Activated CD8-positive, alpha-beta memory T cell treated with anti-CD3 and anti-CD28 coated beads, Interleukin-2, amount 50 U/mL, for 4 hours (primary cell): ENCODE measurements at regions not wholly inside any gene's neighbourhood (a gene's known extent, or its start where the extent isn't known, plus 50 kb on each side); places are given as distances from the start of the nearest gene placed in this dataset.

Experiments
- DNase-seq: peaks from one replicate; pipeline ENCODE4 v3.0.0-alpha.2; 2020

GRCh38 chr13:111597191-111597611, 276.8 kb downstream of the TEX29 start:
- DNase-seq = no peak

- DNase-seq = no peak
These were observed 277.2 kb downstream of the TEX29 start for GRCh38 chr13:111597618-111598017.

GRCh38 chr13:111598747-111599146, 278.3 kb downstream of the TEX29 start:
- DNase-seq = no peak

- DNase-seq = no peak
These were observed 279.3 kb downstream of the TEX29 start for GRCh38 chr13:111599791-111600190.

DNA sequence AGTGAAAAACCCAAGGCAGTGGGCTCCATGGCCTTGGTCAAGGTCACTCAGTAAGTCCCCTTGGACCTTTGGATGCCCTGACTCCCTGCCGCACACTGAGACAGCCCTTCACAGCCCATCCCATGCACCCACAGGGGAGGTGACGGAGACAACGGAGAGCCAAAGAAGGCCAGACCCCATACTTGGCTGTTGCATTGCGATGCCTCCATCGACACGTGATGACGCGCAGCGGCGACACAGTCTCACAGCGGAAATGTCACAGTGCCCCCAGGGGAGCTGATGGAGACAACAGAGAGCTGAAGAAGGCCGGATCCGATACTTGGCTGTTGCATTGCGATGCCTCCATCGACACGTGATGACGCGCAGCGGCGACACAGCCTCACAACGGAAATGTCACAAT, 282.4 kb downstream of the TEX29 start:
- DNase-seq = no peak

GRCh38 chr13:111604097-111604496, 283.7 kb downstream of the TEX29 start:
- no peak for DNase-seq

DNA sequence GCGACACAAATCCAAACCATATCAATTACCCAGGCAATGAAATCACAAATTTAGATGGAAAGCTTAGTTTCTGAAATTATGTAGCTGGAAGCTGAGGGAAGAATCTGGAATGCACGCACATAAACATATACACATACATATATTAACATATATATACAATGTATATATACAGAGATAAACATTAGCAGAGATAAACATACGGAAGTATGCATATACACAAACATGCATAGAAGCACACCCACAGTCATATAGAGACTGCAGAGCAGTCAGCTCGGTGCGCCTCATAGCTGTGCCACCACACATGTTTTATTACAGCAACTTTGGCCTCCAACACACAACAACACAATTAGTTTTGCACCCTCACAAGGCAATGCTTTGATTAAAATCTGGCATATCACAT, 288.1 kb downstream of the TEX29 start:
- no peak for DNase-seq

- no peak for DNase-seq
These were observed 289.2 kb downstream of the TEX29 start for GRCh38 chr13:111609631-111610030.

GRCh38 chr13:111610081-111610480, 289.6 kb downstream of the TEX29 start:
- no peak for DNase-seq

DNA sequence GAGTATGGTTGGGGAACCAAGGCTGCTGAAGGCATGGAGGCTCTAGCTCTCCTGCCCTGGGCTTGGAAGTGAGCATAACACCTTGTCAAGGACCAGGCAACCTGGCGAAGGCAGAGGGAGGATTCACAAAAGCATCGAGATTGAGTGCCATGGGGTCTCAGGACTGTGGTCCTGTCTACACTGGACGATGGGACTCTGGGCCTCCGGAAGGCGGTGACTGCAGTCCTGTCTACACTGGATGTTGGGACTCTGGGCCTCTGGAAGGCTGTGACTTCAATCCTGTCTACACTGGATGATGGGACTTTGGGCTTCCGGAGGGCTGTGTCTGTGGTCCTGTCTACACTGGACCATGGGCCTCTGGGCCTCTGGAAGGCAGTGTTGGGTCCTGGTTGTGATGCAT, 290.4 kb downstream of the TEX29 start:
- DNase-seq = no peak

DNA sequence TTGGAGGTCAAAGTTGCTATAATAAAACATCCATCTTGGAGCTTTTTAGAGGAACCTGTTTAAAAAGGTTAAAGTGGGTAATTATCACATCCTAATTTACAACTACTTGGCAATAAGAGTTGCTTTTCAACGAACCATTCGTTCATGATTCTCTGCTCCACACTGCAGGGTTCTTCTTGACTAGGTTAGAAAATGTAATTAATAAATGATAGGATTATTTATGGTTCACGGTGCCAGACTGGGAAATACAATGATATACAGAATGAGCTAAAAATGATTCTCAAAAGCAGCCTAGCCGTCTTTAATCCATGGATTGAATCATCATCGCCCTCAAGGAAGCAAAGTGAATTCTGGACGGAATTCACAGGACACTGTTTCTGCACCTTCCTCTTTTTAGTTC, 291.2 kb downstream of the TEX29 start:
- DNase-seq = no peak

- DNase-seq = no peak
These were observed 292.4 kb downstream of the TEX29 start for GRCh38 chr13:111612886-111613285.

DNA sequence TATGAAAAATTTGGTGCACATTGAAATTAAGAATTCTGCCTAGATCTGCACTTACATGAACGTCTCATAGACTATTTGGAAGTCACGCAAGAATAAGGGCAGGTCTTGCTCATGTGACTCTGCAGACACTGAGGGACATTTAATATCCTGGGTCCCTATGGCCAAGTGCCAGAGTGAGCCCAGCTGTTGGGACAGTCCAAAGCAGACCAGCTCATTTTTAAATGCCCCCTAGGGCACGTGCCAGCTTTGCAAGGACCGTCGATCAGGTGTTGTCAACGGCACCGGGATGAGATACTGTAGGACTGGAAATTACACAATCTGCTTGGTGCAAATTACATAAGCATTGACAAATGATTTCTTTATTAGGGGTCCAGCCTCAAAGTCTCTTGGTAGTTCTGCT, 293.6 kb downstream of the TEX29 start:
- DNase-seq = no peak

GRCh38 chr13:111614613-111615012, 294.2 kb downstream of the TEX29 start:
- no peak for DNase-seq

DNA sequence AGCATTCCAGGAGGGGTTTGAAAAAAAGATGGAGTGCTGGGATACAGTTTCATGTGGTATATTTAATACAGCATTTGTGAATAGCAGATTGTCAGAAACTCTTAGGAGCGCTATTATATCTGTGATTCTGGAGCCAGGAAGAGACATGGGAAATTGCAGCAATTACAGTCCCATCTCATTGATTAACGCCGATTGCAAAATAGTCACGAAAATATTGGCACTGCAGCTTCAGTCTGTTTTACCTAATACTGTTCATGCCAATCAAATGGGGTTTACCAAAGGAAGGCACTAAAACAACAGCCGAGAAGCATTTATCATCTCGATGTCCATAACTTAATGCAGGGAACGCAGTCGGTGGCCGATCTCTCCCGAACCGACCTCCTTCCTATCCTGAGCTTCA, 295.8 kb downstream of the TEX29 start:
- no peak for DNase-seq

DNA sequence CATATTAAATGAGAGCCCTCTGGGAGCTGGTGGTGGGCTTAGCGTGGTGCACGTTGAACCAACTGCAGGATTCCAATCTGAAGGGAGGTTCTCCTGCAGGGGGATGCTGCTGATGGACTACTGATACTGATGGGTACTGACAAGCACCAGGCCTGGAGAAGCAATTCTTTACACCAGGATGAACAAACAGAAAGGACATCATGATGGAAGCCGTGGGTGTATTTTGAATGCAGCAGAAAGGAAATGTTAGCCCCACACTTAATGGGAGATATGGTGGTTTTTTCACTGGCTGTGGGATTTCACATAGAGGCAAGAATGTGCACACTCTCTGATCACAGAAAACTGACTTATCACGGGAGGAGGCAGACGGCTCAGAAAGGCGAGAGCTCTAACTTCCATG, 299.7 kb downstream of the TEX29 start:
- DNase-seq = no peak

GRCh38 chr13:111620586-111620985, 300.1 kb downstream of the TEX29 start:
- DNase-seq = no peak

DNA sequence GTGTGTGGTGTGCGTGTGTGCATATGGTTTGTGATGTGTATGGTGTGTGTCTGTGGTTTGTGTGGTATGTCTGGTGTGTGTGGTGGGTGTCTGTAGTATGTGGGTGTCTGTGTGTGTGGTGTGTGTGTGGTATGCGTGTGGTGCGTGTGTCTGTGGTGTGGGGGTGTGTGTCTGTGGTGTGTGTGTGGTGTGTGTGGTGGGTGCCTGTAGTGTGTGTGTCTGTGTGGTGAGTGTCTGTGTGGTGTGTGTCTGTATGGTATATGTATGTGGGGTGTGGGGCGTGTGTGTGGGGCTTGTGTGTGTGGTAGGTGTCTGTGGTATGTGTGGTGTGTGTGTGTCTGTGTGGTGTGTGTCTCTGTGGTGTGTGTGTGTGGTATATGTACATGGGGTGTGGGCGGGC, 300.7 kb downstream of the TEX29 start:
- DNase-seq = no peak

DNA sequence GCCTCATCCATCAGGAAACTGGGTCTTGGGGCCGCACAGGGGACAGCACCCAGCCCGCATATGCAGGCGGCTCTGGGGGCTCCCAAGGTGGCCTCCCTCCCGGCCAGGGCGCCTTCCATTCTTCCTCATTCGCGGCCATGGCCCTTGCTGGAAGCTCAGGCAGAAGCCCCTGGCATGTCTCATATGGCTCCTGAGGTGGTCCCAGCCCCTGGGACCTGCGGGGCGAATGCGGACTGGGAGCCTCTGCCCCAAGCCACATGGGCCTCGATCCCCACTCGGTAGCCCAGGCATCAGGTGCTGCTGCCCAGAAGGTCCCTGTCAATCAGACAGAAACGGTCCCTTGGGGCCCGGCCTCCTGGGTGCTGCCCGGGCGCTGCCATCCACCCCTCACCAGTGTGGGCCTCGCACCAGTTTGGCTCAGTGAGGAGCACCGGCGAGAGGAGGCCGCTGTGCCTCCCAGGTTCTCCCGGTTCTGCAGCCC, 301.6 kb downstream of the TEX29 start:
- no peak for DNase-seq

GRCh38 chr13:111623208-111623607, 302.8 kb downstream of the TEX29 start:
- no peak for DNase-seq

DNA sequence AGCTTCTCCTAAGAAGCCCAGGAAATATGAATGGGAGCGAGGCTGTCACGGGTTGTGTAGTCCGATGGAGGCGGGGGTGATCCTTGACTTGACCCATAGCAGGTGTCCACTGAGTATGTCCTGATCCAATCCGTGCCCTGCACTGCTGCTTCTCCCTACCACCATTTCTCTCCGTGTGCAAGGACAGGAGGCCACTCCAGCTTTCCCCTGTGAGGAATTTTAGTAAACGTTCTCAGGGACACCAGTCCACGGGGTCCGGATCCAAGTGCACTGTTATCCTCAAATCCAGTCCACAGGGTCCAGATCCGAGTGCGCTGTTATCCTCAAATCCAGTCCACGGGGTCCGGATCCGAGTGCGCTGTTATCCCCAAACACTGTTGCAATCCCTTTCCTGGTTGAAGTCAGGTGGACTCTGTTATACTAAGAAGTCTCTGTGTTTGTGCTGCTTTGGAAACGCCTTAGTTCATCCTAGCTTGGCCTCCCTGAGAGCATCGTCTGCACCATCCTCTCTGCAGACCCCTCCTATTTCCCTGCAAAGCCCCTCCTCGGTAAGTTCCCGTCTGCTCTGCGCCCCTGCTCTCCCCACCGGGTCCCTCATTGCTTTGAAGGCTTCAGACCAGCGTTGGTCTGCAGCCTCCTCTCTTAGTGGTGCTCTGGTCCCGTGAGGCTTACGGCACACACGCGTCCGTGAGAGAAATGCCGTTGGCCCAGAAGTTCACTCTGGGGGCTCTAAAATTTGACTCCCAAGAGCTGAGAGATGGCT, 303.5 kb downstream of the TEX29 start:
- no peak for DNase-seq

DNA sequence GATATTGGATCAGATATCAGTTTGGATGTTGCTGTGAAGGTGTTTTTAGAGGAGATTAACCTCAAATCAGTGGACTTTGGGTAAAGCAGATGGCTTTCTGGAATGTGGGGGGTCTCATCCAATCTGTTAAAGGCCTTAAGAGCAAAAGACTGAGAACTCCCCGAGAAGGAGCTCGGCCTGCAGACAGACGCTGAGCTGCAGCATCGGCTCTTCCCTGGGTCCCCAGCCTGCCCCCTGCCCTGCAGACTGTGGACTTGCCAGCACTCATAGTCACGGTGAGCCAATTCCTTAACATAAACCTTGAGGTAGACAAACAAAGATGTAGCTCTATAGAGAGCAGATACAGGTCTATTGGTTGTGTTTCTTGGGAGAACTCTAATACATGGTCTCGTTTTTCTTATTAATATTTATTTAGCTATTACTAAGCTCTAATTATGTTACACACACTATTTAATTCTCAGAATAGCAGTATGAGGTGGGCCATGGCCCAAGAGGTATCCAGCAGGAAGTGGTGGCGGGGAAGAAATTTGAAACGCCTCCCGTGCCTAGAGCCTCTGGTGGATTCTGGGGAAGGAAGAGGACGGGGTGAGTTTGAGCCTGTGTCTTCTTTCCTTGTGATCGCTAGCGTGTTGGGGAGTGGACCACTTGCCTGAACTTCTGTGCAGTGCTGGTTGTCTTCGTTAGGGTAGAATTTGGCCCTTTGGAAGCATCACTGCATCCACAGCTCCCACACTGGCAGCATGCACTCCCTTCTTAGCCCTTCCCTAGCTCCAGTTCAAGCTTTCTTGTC, 305.3 kb downstream of the TEX29 start:
- DNase-seq = no peak

GRCh38 chr13:111626371-111627305, 306.2 kb downstream of the TEX29 start:
- DNase-seq = no peak
